Neuronal stem cell (in vitro differentiated cells): ENCODE measurements at regions not wholly inside any gene's neighbourhood (a gene's known extent, or its start where the extent isn't known, plus 50 kb on each side); places are given as distances from the start of the nearest gene placed in this dataset.

Experiments used
- DNase-seq: peaks from one replicate; pipeline ENCODE4 v3.0.0-alpha.2; 2013; ENCODE audit warnings: low spot score
- H2AFZ ChIP-seq: one replicate; pipeline ENCODE4 v1.6.1; 2013; ENCODE audit warnings: mild to moderate bottlenecking, low read length, inconsistent platforms
- H2AK5ac ChIP-seq: 2 replicates; pipeline ENCODE4 v1.6.1; 2013; ENCODE audit warnings: low read depth, mild to moderate bottlenecking, inconsistent platforms, low read length, moderate library complexity, mixed read lengths
- H2BK120ac ChIP-seq: 2 replicates; pipeline ENCODE4 v1.6.1; 2013; ENCODE audit warnings: low read depth, mild to moderate bottlenecking, inconsistent platforms, low read length, moderate library complexity, mixed read lengths
- H2BK12ac ChIP-seq: one replicate; pipeline ENCODE4 v1.6.1; 2013; ENCODE audit warnings: low read length, inconsistent platforms
- H2BK15ac ChIP-seq: 2 replicates; pipeline ENCODE4 v1.6.1; 2013; ENCODE audit warnings: mild to moderate bottlenecking, low read length, inconsistent platforms, mixed read lengths
- H2BK5ac ChIP-seq: one replicate; pipeline ENCODE4 v1.6.1; 2013; ENCODE audit warnings: inconsistent platforms, mild to moderate bottlenecking, low read length, moderate library complexity
- H3K14ac ChIP-seq: one replicate; pipeline ENCODE4 v1.6.1; 2013; ENCODE audit warnings: low read length, inconsistent platforms
- H3K18ac ChIP-seq: 2 replicates; pipeline ENCODE4 v1.6.1; 2013; ENCODE audit warnings: low read length, inconsistent platforms
- H3K23ac ChIP-seq: 2 replicates; pipeline ENCODE4 v1.6.1; 2013; ENCODE audit warnings: low read depth, mild to moderate bottlenecking, mixed read lengths, low read length, inconsistent platforms; ENCODE audit not compliant: poor library complexity
- H3K27ac ChIP-seq: replicated peaks from 3 replicates; pipeline ENCODE4 v1.5.1; 2013; ENCODE audit warnings: low read length, inconsistent platforms
- H3K27me3 ChIP-seq, 3 experiments: 2 replicates each; pipeline ENCODE4 v1.6.1; 2013; ENCODE audit warnings: low read length in 3 of 3, mild to moderate bottlenecking in 2 of 3, inconsistent platforms in 1 of 3, low read depth in 1 of 3, mixed read lengths in 1 of 3, moderate library complexity in 1 of 3; ENCODE audit not compliant: control insufficient read depth in 3 of 3, insufficient read depth in 3 of 3
- H3K36me3 ChIP-seq, 2 donors: replicated peaks in 1 of 2; 2 replicates each; pipeline ENCODE4 v1.6.1; 2013; ENCODE audit warnings: low read length in 2 of 2; ENCODE audit not compliant: control insufficient read depth in 2 of 2, insufficient read depth in 2 of 2
- H3K4ac ChIP-seq: 2 replicates; pipeline ENCODE4 v1.6.1; 2013; ENCODE audit warnings: inconsistent platforms, mild to moderate bottlenecking, low read length, moderate library complexity
- H3K4me1 ChIP-seq, 2 donors: 1 replicate in 1 of 2; 2 replicates in 1 of 2; pipeline ENCODE4 v1.6.1; 2013; ENCODE audit warnings: low read length in 2 of 2, low read depth in 1 of 2; ENCODE audit not compliant: control insufficient read depth in 2 of 2, insufficient read depth in 1 of 2
- H3K4me2 ChIP-seq: one replicate; pipeline ENCODE4 v1.6.1; 2013; ENCODE audit warnings: mild to moderate bottlenecking, low read length, inconsistent platforms; ENCODE audit not compliant: insufficient read depth, poor library complexity, severe bottlenecking
- H3K4me3 ChIP-seq, 2 donors: 2 replicates each; pipeline ENCODE4 v1.5.1; 2013; ENCODE audit warnings: low read length in 2 of 2, mild to moderate bottlenecking in 2 of 2, inconsistent platforms in 1 of 2, moderate library complexity in 1 of 2
- H3K79me1 ChIP-seq: one replicate; pipeline ENCODE4 v1.6.1; 2013; ENCODE audit warnings: low read depth, mild to moderate bottlenecking, inconsistent platforms, low read length, moderate library complexity
- H3K9ac ChIP-seq: one replicate; pipeline ENCODE4 v1.6.1; 2013; ENCODE audit warnings: mild to moderate bottlenecking, low read depth, low read length, inconsistent platforms; ENCODE audit not compliant: poor library complexity
- H3K9me3 ChIP-seq, 2 donors: replicated peaks in 1 of 2; 2 replicates each; pipeline versions ENCODE3 to v1.6.1; 2013; ENCODE audit warnings: low read length in 2 of 2, mild to moderate bottlenecking in 2 of 2, inconsistent platforms in 1 of 2, low read depth in 1 of 2, mixed read lengths in 1 of 2, moderate library complexity in 1 of 2; ENCODE audit not compliant: control insufficient read depth in 2 of 2, insufficient read depth in 1 of 2
- H4K8ac ChIP-seq: one replicate; pipeline ENCODE4 v1.6.1; 2013; ENCODE audit warnings: low read depth, mild to moderate bottlenecking, inconsistent platforms, low read length, moderate library complexity
- H4K91ac ChIP-seq: one replicate; pipeline ENCODE4 v1.6.1; 2013; ENCODE audit warnings: low read length, low read depth, mild to moderate bottlenecking, inconsistent platforms; ENCODE audit not compliant: poor library complexity
- WGBS, 2 donors: extraction: QIAGEN DNeasy Blood & Tissue Kit; methylation state at CpG; one replicate each; pipeline ENCODE4 v1.1.7; 2013; ENCODE audit warnings: missing lambda C conversion rate in 2 of 2, mixed read lengths in 1 of 2; ENCODE audit not compliant: insufficient read length in 2 of 2, insufficient replicate concordance in 1 of 2; ENCODE audit errors: extremely low coverage in 2 of 2; 5-methylcytosine and 5-hydroxymethylcytosine counted together

DNA sequence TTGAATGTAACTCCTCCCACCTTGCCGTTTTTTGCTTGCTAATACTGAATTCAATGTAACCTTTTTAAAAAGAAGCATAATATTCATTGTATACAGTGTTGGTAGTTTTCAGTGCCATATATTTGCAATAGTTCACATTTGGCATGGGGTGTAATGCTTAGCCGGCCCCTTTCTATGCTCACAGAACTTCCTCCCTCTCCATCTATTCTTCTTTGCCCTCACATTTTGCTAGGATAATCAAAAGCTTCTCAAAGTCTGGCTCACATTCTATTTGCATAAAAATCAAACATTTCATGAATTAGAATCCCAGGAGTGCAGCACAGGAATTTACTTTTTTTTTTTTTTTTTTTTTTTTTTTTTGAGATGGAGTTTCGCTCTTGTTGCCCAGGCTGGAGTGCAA lies 226.3 kb upstream of the MPDZ start:
- WGBS, 2 donors = no CpG with 5 or more reads among the region's 3 CpGs
- H3K23ac ChIP-seq = no peak overlapping the region
- H4K91ac ChIP-seq = no peak overlapping the region
- no peak overlapping the region for H3K9ac ChIP-seq
- no peaks in the 10 kb centered on the region for H3K36me3 ChIP-seq
- no peak overlapping the region for H3K4me3 ChIP-seq
- no peaks in the 10 kb centered on the region for H3K4me1 ChIP-seq
- H3K9me3 ChIP-seq = no peaks in the 10 kb centered on the region
- H3K4ac ChIP-seq = no peak overlapping the region
- no peak overlapping the region for H3K27ac ChIP-seq
- H3K27me3 ChIP-seq = no peaks in the 10 kb centered on the region
- H4K8ac ChIP-seq = no peak overlapping the region
- no peak for DNase-seq
- no peak overlapping the region for H2BK15ac ChIP-seq
- H2BK120ac ChIP-seq = no peak overlapping the region
- no peak overlapping the region for H3K14ac ChIP-seq
- no peak overlapping the region for H2AFZ ChIP-seq
- H3K79me1 ChIP-seq = no peaks in the 10 kb centered on the region
- no peak overlapping the region for H3K4me2 ChIP-seq
- no peak overlapping the region for H2BK12ac ChIP-seq
- H2AK5ac ChIP-seq = no peak overlapping the region
- no peak overlapping the region for H2BK5ac ChIP-seq
- H3K18ac ChIP-seq = no peak overlapping the region

DNA sequence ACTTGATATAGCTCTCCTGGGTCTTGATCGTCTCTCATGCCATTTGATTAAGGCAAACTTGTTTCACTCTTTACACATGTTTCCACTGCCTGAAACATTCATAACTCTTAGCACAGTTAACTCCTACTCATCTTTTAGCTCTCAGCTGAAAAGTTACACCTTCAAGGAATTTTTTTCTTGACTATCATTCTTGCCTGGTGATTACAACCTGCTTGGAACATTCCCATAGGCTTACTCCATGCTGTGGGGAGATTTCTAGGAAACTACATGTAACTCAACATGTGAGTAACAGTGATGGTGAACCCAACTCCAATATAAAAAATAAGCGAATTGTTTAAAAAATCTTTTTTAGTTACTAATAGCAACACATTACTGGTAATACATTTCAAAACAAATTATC lies 224.1 kb upstream of the MPDZ start:
- Histone ChIP-seq H3K4me1 (no peaks in the 10 kb centered on the region), H2AK5ac (no peak overlapping the region), H3K4ac (no peak overlapping the region), H2AFZ (no peak overlapping the region), H3K14ac (no peak overlapping the region), H3K23ac (no peak overlapping the region), H3K79me1 (no peaks in the 10 kb centered on the region), H2BK15ac (no peak overlapping the region), H3K9me3 (no peaks in the 10 kb centered on the region), H3K27ac (no peak overlapping the region), H3K36me3 (no peaks in the 10 kb centered on the region), H3K27me3 (no peaks in the 10 kb centered on the region), H2BK120ac (no peak overlapping the region), H3K4me3 (no peak overlapping the region), H4K8ac (no peak overlapping the region), H2BK5ac (no peak overlapping the region), H2BK12ac (no peak overlapping the region), H3K9ac (no peak overlapping the region), H3K4me2 (no peak overlapping the region), H4K91ac (no peak overlapping the region), H3K18ac (no peak overlapping the region)
- WGBS, 2 donors = no CpG with 5 or more reads among the region's 2 CpGs
- no peak for DNase-seq

DNA sequence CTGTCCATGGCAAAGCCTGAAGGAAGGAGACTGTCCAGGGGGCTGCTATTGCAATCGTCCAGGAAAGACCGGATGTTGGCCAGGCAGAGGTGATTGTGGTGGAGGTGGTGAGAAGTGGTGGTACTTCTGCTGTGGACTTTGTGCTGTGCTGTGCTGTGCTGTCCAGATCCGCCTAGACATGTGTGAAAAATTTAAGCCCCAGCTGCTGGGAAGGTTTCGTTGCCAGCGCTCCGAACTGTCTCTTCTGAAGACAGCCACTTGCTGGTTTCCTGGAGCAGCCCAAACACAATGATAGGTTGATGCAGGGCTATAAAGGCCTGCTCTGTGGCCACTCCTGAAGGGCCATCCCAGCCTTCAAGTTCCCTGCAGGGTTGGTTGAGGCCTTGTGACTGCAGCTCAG lies 223.0 kb upstream of the MPDZ start:
- Histone ChIP-seq H3K36me3 (no peaks in the 10 kb centered on the region), H3K4me2 (no peak overlapping the region), H3K9me3 (no peaks in the 10 kb centered on the region), H3K27ac (no peak overlapping the region), H3K23ac (no peak overlapping the region), H3K4ac (no peak overlapping the region), H2AK5ac (no peak overlapping the region), H4K8ac (no peak overlapping the region), H3K27me3 (no peaks in the 10 kb centered on the region), H2BK12ac (no peak overlapping the region), H2BK15ac (no peak overlapping the region), H3K14ac (no peak overlapping the region), H3K4me3 (no peak overlapping the region), H2AFZ (peak overlapping the region; percentile 51), H3K18ac (no peak overlapping the region), H2BK120ac (no peak overlapping the region), H2BK5ac (no peak overlapping the region), H3K9ac (no peak overlapping the region), H3K4me1 (no peaks in the 10 kb centered on the region), H3K79me1 (no peaks in the 10 kb centered on the region), H4K91ac (no peak overlapping the region)
- WGBS, 2 donors = no CpG with 5 or more reads among the region's 6 CpGs
- no peak for DNase-seq

DNA sequence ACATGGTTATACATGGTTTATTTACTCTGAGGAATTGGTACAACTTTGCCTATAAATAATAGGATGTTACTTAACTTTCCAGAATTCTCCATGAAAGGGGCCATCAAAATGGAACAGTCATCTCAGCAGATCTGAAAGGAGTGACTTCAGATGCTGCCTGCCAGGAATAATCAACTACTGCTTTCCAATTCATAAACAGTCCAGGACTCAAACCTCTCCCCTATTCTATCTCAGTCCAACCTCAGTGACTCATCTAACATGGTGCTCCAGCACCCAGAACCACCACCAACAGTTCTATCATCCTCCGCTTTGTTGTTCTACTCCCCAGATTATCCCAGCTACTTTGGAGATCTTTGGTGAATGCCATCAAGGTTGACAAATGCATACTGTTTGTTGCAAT lies 221.5 kb upstream of the MPDZ start:
- no peaks in the 10 kb centered on the region for H3K9me3 ChIP-seq
- no peak overlapping the region for H4K8ac ChIP-seq
- H3K27ac ChIP-seq = no peak overlapping the region
- no peak overlapping the region for H2BK120ac ChIP-seq
- H3K36me3 ChIP-seq = no peaks in the 10 kb centered on the region
- no peaks in the 10 kb centered on the region for H3K79me1 ChIP-seq
- WGBS, 2 donors = no CpG with 5 or more reads among the region's 1 CpG
- H2AFZ ChIP-seq = peak overlapping the region; percentile 10
- no peak for DNase-seq
- no peak overlapping the region for H2BK5ac ChIP-seq
- no peak overlapping the region for H3K18ac ChIP-seq
- no peak overlapping the region for H3K23ac ChIP-seq
- H3K4me2 ChIP-seq = no peak overlapping the region
- no peak overlapping the region for H3K14ac ChIP-seq
- no peak overlapping the region for H3K4me3 ChIP-seq
- no peaks in the 10 kb centered on the region for H3K27me3 ChIP-seq
- no peak overlapping the region for H2AK5ac ChIP-seq
- no peak overlapping the region for H3K9ac ChIP-seq
- no peak overlapping the region for H3K4ac ChIP-seq
- H3K4me1 ChIP-seq = no peaks in the 10 kb centered on the region
- no peak overlapping the region for H4K91ac ChIP-seq
- no peak overlapping the region for H2BK12ac ChIP-seq
- H2BK15ac ChIP-seq = no peak overlapping the region
